Right atrium auricular region (tissue), 2 donors: ENCODE measurements at regions not wholly inside any gene's neighbourhood (a gene's known extent, or its start where the extent isn't known, plus 50 kb on each side); places are given as distances from the start of the nearest gene placed in this dataset.

Experiments
- DNase-seq: peaks from one replicate; pipeline ENCODE4 v3.0.0-alpha.2; 2019; ENCODE audit warnings: low spot score
- H3K27ac ChIP-seq, 2 donors: fragments of 200-600 bp; sonication (generic); 1 replicate in 1 of 2; 2 replicates in 1 of 2; pipeline ENCODE4 v1.5.1; 2016 to 2019
- H3K27me3 ChIP-seq, 2 donors: fragments of 200-600 bp; sonication (generic); one replicate each; pipeline versions ENCODE4 v1.5.1 to v1.6.0; 2017 to 2019
- H3K36me3 ChIP-seq: fragments of 200-600 bp; sonication (generic); one replicate; pipeline ENCODE4 v1.5.1; 2016
- H3K4me1 ChIP-seq, 2 donors: fragments of 200-600 bp; sonication (generic); one replicate each; pipeline versions ENCODE4 v1.5.1 to v1.6.0; 2017 to 2019
- H3K4me3 ChIP-seq, 2 donors: fragments of 200-600 bp; sonication (generic); 1 replicate in 1 of 2; 2 replicates in 1 of 2; pipeline ENCODE4 v1.5.1; 2017 to 2019; ENCODE audit warnings: mild to moderate bottlenecking in 1 of 2, moderate library complexity in 1 of 2
- H3K9me3 ChIP-seq, 2 donors: fragments of 200-600 bp; sonication (generic); one replicate each; pipeline ENCODE4 v1.5.1; 2019
- TF ChIP-seq, protein P1 (sequence below), 2 donors: fragments of 200-600 bp; sonication (generic); IDR thresholded peaks; one replicate each; pipeline ENCODE4 v1.5.1; 2019; ENCODE audit warnings: antibody characterized with exemption in 2 of 2

DNA sequence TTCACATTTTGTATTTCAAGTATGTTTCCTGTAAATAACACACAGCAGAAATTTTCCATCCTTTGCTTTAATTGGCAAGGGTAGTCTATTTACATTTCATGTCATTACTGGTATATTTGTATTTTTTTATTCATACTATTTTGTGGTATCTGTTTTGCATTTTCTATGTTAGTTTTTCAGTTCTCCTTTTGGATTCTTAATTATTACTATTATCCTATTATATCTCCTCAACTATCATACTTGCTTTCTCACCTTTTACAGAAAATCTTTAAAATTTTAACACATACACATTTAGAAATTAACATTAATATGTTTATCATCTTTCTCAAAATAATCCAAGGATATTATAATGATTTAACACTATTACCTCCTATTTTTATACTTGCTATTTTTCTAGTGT is 918.3 kb upstream of the MAP3K7 start:
- no peaks in the 10 kb centered on the region for H3K4me1 ChIP-seq
- TF ChIP-seq, protein P1, sequence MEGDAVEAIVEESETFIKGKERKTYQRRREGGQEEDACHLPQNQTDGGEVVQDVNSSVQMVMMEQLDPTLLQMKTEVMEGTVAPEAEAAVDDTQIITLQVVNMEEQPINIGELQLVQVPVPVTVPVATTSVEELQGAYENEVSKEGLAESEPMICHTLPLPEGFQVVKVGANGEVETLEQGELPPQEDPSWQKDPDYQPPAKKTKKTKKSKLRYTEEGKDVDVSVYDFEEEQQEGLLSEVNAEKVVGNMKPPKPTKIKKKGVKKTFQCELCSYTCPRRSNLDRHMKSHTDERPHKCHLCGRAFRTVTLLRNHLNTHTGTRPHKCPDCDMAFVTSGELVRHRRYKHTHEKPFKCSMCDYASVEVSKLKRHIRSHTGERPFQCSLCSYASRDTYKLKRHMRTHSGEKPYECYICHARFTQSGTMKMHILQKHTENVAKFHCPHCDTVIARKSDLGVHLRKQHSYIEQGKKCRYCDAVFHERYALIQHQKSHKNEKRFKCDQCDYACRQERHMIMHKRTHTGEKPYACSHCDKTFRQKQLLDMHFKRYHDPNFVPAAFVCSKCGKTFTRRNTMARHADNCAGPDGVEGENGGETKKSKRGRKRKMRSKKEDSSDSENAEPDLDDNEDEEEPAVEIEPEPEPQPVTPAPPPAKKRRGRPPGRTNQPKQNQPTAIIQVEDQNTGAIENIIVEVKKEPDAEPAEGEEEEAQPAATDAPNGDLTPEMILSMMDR (IDR thresholded peaks at IDR 0.05) = no peak
- no peak overlapping the region for H3K4me3 ChIP-seq
- no peak overlapping the region for H3K27ac ChIP-seq
- no peaks in the 10 kb centered on the region for H3K27me3 ChIP-seq
- no peaks in the 10 kb centered on the region for H3K36me3 ChIP-seq
- H3K9me3 ChIP-seq = no peaks in the 10 kb centered on the region
- DNase-seq = no peak

DNA sequence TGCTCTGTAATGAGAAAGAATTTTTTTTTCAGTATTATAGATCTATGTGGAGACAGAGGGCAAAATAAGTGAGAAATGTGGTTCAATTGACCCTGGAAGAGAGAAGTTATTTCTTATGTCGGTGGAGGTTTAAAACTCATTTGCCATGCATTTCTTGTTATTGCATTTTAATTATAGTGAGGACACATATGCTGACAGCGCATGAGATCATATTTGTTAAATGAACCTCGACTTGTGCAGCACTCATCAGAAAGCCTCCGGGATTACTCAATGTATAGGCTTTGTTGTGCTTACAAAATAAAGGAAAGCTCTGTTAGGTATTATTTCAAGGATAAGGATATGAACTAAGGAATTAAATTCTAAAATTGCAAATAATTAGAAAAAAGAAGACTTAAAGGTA is 915.1 kb upstream of the MAP3K7 start:
- Histone ChIP-seq H3K4me1 (no peaks in the 10 kb centered on the region), H3K4me3 (no peak overlapping the region), H3K9me3 (no peaks in the 10 kb centered on the region), H3K27ac (no peak overlapping the region), H3K27me3 (no peaks in the 10 kb centered on the region), H3K36me3 (no peaks in the 10 kb centered on the region)
- TF ChIP-seq, protein P1 (IDR thresholded peaks at IDR 0.05) = no peak
- no peak for DNase-seq

DNA sequence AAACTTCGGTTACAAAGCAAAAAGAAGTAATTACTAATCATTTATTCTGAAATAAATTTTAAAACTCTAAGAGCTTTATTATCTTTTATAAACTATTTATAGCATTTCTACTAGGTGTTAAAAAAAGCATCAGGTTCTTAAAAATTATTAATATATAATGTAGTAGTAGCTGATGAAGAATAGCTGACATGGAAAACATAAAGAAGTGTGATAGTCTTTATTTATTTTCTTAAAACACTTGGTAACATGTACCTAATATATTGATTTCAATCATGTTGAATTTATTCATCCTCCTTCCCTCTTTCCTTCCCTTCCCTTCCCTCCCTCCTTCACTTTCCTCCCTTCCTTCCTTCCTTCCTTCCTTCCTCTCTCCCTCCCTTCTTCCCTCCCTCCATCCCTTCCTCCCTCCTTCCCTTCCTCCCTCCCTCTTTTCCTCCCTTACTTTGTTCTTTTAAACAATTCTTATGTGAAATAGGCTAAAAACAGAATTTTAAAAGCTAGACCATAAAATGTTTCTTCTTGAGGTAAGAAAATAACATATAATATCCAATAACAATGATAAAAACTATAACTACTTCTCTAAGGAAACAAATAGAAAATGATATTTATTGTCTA is 913.9 kb upstream of the MAP3K7 start:
- Histone ChIP-seq H3K4me3 (no peak overlapping the region), H3K4me1 (no peaks in the 10 kb centered on the region), H3K27me3 (no peaks in the 10 kb centered on the region), H3K27ac (no peak overlapping the region), H3K36me3 (no peaks in the 10 kb centered on the region), H3K9me3 (no peaks in the 10 kb centered on the region)
- DNase-seq = no peak
- TF ChIP-seq, protein P1 (IDR thresholded peaks at IDR 0.05) = no peak

DNA sequence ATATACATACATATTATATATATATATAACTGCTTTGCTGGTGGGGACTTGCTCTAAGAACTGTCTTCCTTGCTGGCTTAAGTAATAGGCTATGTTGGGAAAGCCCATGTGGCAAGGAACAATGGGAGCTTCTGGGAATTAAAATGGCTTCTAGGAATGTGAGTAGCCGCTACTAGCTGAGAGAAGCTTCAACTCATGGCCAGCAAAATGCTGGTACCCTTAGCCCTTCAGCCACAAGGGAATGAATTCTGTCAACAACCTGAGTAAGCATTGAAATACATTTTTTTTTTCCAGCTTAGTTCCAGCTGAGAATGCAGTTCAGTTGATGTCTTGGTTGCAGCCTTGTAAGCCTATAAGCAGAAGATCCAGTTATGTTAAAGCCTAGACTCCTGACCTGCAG is 911.7 kb upstream of the MAP3K7 start:
- Histone ChIP-seq H3K36me3 (no peaks in the 10 kb centered on the region), H3K27ac (no peak overlapping the region), H3K4me1 (no peaks in the 10 kb centered on the region), H3K9me3 (no peaks in the 10 kb centered on the region), H3K27me3 (no peaks in the 10 kb centered on the region), H3K4me3 (no peak overlapping the region)
- DNase-seq = no peak
- TF ChIP-seq, protein P1 (IDR thresholded peaks at IDR 0.05) = no peak

DNA sequence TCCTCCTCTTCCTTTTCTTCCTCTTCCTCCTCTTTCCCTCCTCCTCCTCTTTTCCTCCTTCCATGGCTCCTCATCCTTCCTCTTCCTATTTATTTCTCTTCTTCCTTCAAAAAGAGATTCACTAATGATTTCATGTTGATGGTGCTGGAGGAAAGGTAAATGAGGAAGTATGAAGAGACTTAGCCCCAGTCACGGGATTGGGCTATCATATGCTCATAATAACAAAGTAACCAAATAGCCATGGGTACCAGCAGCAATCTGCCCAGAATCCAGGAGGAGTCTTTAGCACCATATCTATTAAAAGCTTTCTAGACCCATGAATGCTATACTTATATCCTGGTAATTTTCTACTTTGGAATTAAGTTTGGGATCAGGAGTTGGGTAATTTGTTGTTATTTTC is 910.9 kb upstream of the MAP3K7 start:
- no peaks in the 10 kb centered on the region for H3K9me3 ChIP-seq
- no peaks in the 10 kb centered on the region for H3K36me3 ChIP-seq
- H3K4me1 ChIP-seq = no peaks in the 10 kb centered on the region
- TF ChIP-seq, protein P1 (IDR thresholded peaks at IDR 0.05) = no peak
- H3K4me3 ChIP-seq = no peak overlapping the region
- H3K27ac ChIP-seq = no peak overlapping the region
- H3K27me3 ChIP-seq = no peaks in the 10 kb centered on the region
- DNase-seq = no peak

DNA sequence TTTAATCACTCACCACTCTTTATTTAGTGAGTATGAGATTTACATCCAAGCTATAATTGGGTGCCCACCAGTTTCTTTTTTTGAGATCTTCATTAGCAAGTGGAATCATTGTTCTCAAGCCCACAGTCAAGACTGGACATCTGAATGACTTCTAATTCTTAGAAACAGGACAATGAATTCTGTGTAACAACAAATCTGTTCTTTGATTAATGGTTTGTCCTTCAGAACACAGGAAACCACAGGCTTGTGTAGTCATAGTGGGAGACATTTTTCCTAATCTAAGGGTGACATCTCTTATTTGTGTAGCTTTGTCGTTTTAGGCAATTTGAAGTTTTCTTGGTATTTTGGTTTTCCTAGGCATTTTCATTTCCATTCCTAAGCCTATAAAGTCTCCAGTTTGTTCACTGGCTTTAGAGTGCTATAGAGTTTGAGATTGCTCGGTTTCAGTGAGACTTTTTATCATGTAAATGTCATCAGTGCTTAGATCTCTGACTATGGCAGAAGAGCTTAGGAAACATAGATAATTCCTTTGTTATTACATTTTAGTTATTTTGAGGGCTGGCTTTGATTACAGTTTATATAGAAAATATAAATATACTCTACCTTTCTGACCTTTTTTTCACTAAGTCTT is 903.9 kb upstream of the MAP3K7 start:
- DNase-seq = no peak
- Histone ChIP-seq H3K27ac (no peak overlapping the region), H3K27me3 (no peaks in the 10 kb centered on the region), H3K9me3 (no peaks in the 10 kb centered on the region), H3K4me3 (no peak overlapping the region), H3K36me3 (no peaks in the 10 kb centered on the region), H3K4me1 (no peaks in the 10 kb centered on the region)
- TF ChIP-seq, protein P1 (IDR thresholded peaks at IDR 0.05) = no peak
